ENCODE measurements at regions not wholly inside any gene's neighbourhood (a gene's known extent, or its start where the extent isn't known, plus 50 kb on each side); places are given as distances from the start of the nearest gene placed in this dataset.

- TF ChIP-seq CTCF (IDR thresholded peaks at IDR 0.05; ENCODE audit: low read depth, low read length, poor library complexity, severe bottlenecking) (no peak), EZH2phosphoT487 (IDR thresholded peaks at IDR 0.05; ENCODE audit: borderline replicate concordance, low read length) (no peak)
These were observed 177.5 kb downstream of the CD8B2 start for GRCh38 chr2:106664669-106665068.

Measured in DOHH2 (cell line).